ENCODE measurements at regions not wholly inside any gene's neighbourhood (a gene's known extent, or its start where the extent isn't known, plus 50 kb on each side); places are given as distances from the start of the nearest gene placed in this dataset.

DNA sequence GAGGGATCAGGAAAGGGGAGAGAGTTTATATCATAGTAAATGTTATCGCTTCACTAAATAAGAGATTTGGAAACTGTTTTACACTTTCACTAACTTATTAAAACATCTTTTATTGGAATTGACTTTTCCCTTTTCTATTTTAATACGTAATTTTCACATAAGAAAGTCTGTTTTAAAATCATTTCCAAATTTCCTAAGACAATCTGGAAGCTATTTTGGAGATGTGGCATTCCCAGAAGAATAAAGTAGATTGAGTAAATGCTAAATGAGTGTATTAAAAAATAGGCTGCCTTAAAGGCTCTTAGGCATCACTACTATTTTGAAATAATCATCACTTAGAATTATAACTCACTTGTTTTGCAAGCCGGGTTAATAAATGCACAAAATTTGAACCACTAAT is 763.5 kb downstream of the EDEM1 start:
- Histone ChIP-seq H3K4me1 (ENCODE audit: insufficient read depth, low read length) (no peaks in the 10 kb centered on the region), H3K9me3 (ENCODE audit: insufficient read depth, low read depth, low read length) (no peaks in the 10 kb centered on the region), H3K9ac (ENCODE audit: low read length) (no peak overlapping the region), H3K79me2 (ENCODE audit: insufficient read depth, low read length) (no peaks in the 10 kb centered on the region), H4K20me1 (ENCODE audit: insufficient read depth, low read length) (no peaks in the 10 kb centered on the region), H3K36me3 (ENCODE audit: insufficient read depth, low read length) (no peaks in the 10 kb centered on the region), H3K27me3 (ENCODE audit: insufficient read depth, low read length) (no peaks in the 10 kb centered on the region), H3K4me3 (ENCODE audit: insufficient read depth, low read depth, low read length) (no peak overlapping the region), H2AFZ (ENCODE audit: low read depth, low read length) (no peak overlapping the region), H3K4me2 (ENCODE audit: low read length) (no peak overlapping the region), H3K27ac (ENCODE audit: low read depth, low read length) (no peak overlapping the region)
- FAIRE-seq (no peak), DNase-seq (ENCODE audit: low read depth) (no peak)
- no peak overlapping the region for H3K27ac Mint-ChIP-seq (ENCODE audit: unreplicated experiment)
- no peak overlapping the region for H3K4me3 Mint-ChIP-seq (ENCODE audit: unreplicated experiment)
- TF ChIP-seq, protein P1, sequence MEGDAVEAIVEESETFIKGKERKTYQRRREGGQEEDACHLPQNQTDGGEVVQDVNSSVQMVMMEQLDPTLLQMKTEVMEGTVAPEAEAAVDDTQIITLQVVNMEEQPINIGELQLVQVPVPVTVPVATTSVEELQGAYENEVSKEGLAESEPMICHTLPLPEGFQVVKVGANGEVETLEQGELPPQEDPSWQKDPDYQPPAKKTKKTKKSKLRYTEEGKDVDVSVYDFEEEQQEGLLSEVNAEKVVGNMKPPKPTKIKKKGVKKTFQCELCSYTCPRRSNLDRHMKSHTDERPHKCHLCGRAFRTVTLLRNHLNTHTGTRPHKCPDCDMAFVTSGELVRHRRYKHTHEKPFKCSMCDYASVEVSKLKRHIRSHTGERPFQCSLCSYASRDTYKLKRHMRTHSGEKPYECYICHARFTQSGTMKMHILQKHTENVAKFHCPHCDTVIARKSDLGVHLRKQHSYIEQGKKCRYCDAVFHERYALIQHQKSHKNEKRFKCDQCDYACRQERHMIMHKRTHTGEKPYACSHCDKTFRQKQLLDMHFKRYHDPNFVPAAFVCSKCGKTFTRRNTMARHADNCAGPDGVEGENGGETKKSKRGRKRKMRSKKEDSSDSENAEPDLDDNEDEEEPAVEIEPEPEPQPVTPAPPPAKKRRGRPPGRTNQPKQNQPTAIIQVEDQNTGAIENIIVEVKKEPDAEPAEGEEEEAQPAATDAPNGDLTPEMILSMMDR (IDR thresholded peaks at IDR 0.05; ENCODE audit: insufficient read depth, low read depth, low read length) = no peak
- TF ChIP-seq EZH2 (IDR thresholded peaks at IDR 0.05; ENCODE audit: insufficient read depth, low read length) = no peak
- no peaks in the 10 kb centered on the region for H3K9me3 Mint-ChIP-seq (ENCODE audit: unreplicated experiment)
- H3K4me1 Mint-ChIP-seq (ENCODE audit: low read depth, unreplicated experiment) = no peaks in the 10 kb centered on the region
- H3K36me3 Mint-ChIP-seq (ENCODE audit: low read depth, unreplicated experiment) = no peaks in the 10 kb centered on the region
- H3K27me3 Mint-ChIP-seq (ENCODE audit: low read depth, unreplicated experiment) = no peaks in the 10 kb centered on the region

DNA sequence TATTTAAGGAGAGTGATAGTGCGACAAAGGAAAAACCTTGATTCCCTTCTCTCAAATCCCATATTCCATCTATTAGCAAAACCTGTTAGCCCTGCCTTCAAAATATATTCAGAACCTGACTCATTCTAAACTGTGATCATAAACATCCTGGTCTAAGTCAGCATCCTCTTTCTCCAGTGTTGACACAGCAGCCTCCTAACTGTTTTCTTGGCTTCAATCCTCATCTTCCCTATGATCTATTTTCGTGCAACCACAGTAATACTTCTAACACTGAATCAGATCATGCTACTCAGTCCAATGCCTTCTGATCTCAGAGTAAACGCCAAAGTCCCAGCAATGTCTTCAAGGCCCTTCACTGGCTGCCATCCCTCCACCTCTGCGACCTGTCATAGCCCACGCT is 785.1 kb downstream of the EDEM1 start:
- H3K4me3 ChIP-seq (ENCODE audit: insufficient read depth, low read depth, low read length) = no peak overlapping the region
- no peaks in the 10 kb centered on the region for H3K79me2 ChIP-seq (ENCODE audit: insufficient read depth, low read length)
- no peaks in the 10 kb centered on the region for H3K9me3 ChIP-seq (ENCODE audit: insufficient read depth, low read depth, low read length)
- Mint-ChIP-seq H3K4me3 (ENCODE audit: unreplicated experiment) (no peak overlapping the region), H3K36me3 (ENCODE audit: low read depth, unreplicated experiment) (no peaks in the 10 kb centered on the region), H3K4me1 (ENCODE audit: low read depth, unreplicated experiment) (no peaks in the 10 kb centered on the region), H3K9me3 (ENCODE audit: unreplicated experiment) (peaks cover 7% of the 10 kb centered on the region), H3K27me3 (ENCODE audit: low read depth, unreplicated experiment) (no peaks in the 10 kb centered on the region), H3K27ac (ENCODE audit: unreplicated experiment) (no peak overlapping the region)
- TF ChIP-seq, protein P1 (IDR thresholded peaks at IDR 0.05; ENCODE audit: insufficient read depth, low read depth, low read length) = no peak
- no peak for TF ChIP-seq EZH2 (IDR thresholded peaks at IDR 0.05; ENCODE audit: insufficient read depth, low read length)
- no peaks in the 10 kb centered on the region for H3K27me3 ChIP-seq (ENCODE audit: insufficient read depth, low read length)
- no peak overlapping the region for H3K4me2 ChIP-seq (ENCODE audit: low read length)
- no peak overlapping the region for H2AFZ ChIP-seq (ENCODE audit: low read depth, low read length)
- H3K9ac ChIP-seq (ENCODE audit: low read length) = no peak overlapping the region
- H3K27ac ChIP-seq (ENCODE audit: low read depth, low read length) = no peak overlapping the region
- H4K20me1 ChIP-seq (ENCODE audit: insufficient read depth, low read length) = no peaks in the 10 kb centered on the region
- no peaks in the 10 kb centered on the region for H3K36me3 ChIP-seq (ENCODE audit: insufficient read depth, low read length)
- FAIRE-seq = no peak
- DNase-seq (ENCODE audit: low read depth) = peak; percentile 53
- H3K4me1 ChIP-seq (ENCODE audit: insufficient read depth, low read length) = no peaks in the 10 kb centered on the region

DNA sequence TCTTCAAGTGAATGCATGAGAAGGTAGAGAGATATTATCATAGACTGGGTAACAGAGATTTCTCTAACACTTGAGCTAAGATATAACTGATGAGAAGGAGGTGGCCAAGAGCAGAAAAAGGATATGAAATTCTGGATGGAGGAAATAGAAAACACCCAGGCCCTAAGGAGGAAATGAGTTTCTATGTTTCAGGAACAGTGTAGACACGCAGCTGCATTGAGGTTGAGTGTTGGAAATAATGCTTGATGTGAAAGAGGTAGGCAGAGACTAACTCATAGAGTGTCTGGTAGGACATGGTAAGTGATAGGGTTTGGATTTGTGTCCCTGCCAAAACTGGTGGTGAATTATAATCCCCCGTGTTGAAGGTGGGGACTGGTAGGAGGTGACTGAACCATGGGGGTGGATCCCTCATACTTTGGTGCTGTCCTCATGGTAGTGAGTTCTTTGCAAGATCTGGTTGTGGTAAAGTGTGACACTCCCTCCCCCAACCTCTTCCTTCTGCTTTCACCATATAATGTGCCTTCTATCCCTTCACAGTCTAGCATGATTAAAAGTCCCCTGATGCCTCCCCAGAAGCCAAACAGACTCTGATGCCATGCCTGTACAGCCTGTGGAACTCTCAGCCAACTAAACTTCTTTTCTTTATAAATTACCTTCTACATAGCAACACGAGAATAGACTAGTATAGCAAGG is 787.3 kb downstream of the EDEM1 start:
- H3K4me2 ChIP-seq (ENCODE audit: low read length) = no peak overlapping the region
- DNase-seq (ENCODE audit: low read depth) (no peak), FAIRE-seq (no peak)
- H3K27ac ChIP-seq (ENCODE audit: low read depth, low read length) = no peak overlapping the region
- H3K4me3 ChIP-seq (ENCODE audit: insufficient read depth, low read depth, low read length) = no peak overlapping the region
- no peaks in the 10 kb centered on the region for H3K27me3 ChIP-seq (ENCODE audit: insufficient read depth, low read length)
- Mint-ChIP-seq H3K9me3 (ENCODE audit: unreplicated experiment) (peaks cover 2% of the 10 kb centered on the region), H3K4me1 (ENCODE audit: low read depth, unreplicated experiment) (no peaks in the 10 kb centered on the region), H3K36me3 (ENCODE audit: low read depth, unreplicated experiment) (no peaks in the 10 kb centered on the region), H3K27ac (ENCODE audit: unreplicated experiment) (no peak overlapping the region), H3K27me3 (ENCODE audit: low read depth, unreplicated experiment) (no peaks in the 10 kb centered on the region), H3K4me3 (ENCODE audit: unreplicated experiment) (no peak overlapping the region)
- no peak overlapping the region for H2AFZ ChIP-seq (ENCODE audit: low read depth, low read length)
- H4K20me1 ChIP-seq (ENCODE audit: insufficient read depth, low read length) = no peaks in the 10 kb centered on the region
- H3K79me2 ChIP-seq (ENCODE audit: insufficient read depth, low read length) = no peaks in the 10 kb centered on the region
- H3K9ac ChIP-seq (ENCODE audit: low read length) = no peak overlapping the region
- TF ChIP-seq EZH2 (IDR thresholded peaks at IDR 0.05; ENCODE audit: insufficient read depth, low read length) = no peak
- TF ChIP-seq, protein P1 (IDR thresholded peaks at IDR 0.05; ENCODE audit: insufficient read depth, low read depth, low read length) = no peak
- no peaks in the 10 kb centered on the region for H3K36me3 ChIP-seq (ENCODE audit: insufficient read depth, low read length)
- no peaks in the 10 kb centered on the region for H3K9me3 ChIP-seq (ENCODE audit: insufficient read depth, low read depth, low read length)
- no peaks in the 10 kb centered on the region for H3K4me1 ChIP-seq (ENCODE audit: insufficient read depth, low read length)
